Lower leg skin (tissue), 3 donors: ENCODE measurements at regions not wholly inside any gene's neighbourhood (a gene's known extent, or its start where the extent isn't known, plus 50 kb on each side); places are given as distances from the start of the nearest gene placed in this dataset.

Experiments used
- POLR2A ChIP-seq, 2 donors: fragments of 450-650 bp; IDR thresholded peaks; one replicate each; pipeline ENCODE4 v1.6.1; 2016 to 2017; ENCODE audit warnings: antibody characterized with exemption in 2 of 2, mild to moderate bottlenecking in 1 of 2, moderate library complexity in 1 of 2
- TF ChIP-seq, protein P1 (sequence below), 3 donors: fragments of 450-650 bp; IDR thresholded peaks; one replicate each; pipeline ENCODE4 v1.5.1; 2016; ENCODE audit warnings: antibody characterized with exemption in 3 of 3, mild to moderate bottlenecking in 3 of 3, moderate library complexity in 2 of 3

- TF ChIP-seq POLR2A (IDR thresholded peaks at IDR 0.05): no peak
- TF ChIP-seq, protein P1, sequence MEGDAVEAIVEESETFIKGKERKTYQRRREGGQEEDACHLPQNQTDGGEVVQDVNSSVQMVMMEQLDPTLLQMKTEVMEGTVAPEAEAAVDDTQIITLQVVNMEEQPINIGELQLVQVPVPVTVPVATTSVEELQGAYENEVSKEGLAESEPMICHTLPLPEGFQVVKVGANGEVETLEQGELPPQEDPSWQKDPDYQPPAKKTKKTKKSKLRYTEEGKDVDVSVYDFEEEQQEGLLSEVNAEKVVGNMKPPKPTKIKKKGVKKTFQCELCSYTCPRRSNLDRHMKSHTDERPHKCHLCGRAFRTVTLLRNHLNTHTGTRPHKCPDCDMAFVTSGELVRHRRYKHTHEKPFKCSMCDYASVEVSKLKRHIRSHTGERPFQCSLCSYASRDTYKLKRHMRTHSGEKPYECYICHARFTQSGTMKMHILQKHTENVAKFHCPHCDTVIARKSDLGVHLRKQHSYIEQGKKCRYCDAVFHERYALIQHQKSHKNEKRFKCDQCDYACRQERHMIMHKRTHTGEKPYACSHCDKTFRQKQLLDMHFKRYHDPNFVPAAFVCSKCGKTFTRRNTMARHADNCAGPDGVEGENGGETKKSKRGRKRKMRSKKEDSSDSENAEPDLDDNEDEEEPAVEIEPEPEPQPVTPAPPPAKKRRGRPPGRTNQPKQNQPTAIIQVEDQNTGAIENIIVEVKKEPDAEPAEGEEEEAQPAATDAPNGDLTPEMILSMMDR (IDR thresholded peaks at IDR 0.05): no peak
These were observed 152.6 kb downstream of the RPAP3 start for GRCh38 chr12:47553266-47553665.
